GM12892 (cell line): ENCODE measurements at regions not wholly inside any gene's neighbourhood (a gene's known extent, or its start where the extent isn't known, plus 50 kb on each side); places are given as distances from the start of the nearest gene placed in this dataset.

Experiments
- DNase-seq: peaks from one replicate; pipeline ENCODE4 v3.0.0; 2011; ENCODE audit not compliant: insufficient read length
- FAIRE-seq: peaks from 2 replicates; lab custom pipeline; 2011; peaks lifted over from hg19 to GRCh38; lab: Jason Lieb, UNC
- POLR2A ChIP-seq: IDR thresholded peaks from 2 replicates; pipeline ENCODE4 v1.6.1; 2011; ENCODE audit warnings: low read depth, low read length, control low read depth
- POLR2AphosphoS5 ChIP-seq: IDR thresholded peaks from 2 replicates; pipeline ENCODE4 v1.6.1; 2011; ENCODE audit warnings: low read depth, low read length, control low read depth
- TAF1 ChIP-seq: IDR thresholded peaks from 2 replicates; pipeline ENCODE4 v1.6.1; 2011; ENCODE audit warnings: low read depth, mild to moderate bottlenecking, control low read depth, low read length, borderline replicate concordance

- TF ChIP-seq POLR2A (no peak), TAF1 (no peak), POLR2AphosphoS5 (no peak)
- DNase-seq (no peak), FAIRE-seq (no peak)
Measured at GRCh38 chr12:126791122-126791521, 1475.8 kb upstream of the TMEM132C start.

GRCh38 chr12:126792411-126792810 lies 1474.6 kb upstream of the TMEM132C start:
- TF ChIP-seq POLR2A, result no peak
- no peak for TF ChIP-seq TAF1
- TF ChIP-seq POLR2AphosphoS5, result no peak
- no peak for FAIRE-seq

DNA sequence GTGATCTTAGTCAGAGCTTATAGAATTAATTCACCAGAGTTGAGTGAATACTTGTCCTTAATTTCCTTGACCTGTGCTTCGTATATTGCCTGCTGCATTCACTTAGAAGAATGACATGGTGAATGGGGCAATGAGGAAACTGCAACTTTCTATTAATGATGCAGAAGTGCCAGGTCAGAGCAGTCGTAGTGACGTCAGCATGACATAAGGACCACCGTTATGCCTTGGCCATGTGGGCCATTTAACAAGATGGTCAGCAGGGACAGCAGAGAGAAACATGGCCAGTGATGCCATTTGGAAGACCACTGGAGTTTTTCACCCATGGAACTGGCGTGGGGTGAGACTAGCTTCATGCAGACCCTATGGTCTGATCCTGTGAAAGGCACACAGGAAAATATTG lies 1469.4 kb upstream of the TMEM132C start:
- no peak for TF ChIP-seq TAF1

More at GRCh38 chr12:126792411-126792810, 1474.6 kb upstream of the TMEM132C start:
- DNase-seq, result no peak

GRCh38 chr12:126798449-126798848 lies 1468.5 kb upstream of the TMEM132C start:
- TF ChIP-seq POLR2AphosphoS5 (no peak), TAF1 (no peak), POLR2A (no peak)
- FAIRE-seq (no peak), DNase-seq (no peak)

More for the DNA sequence above, 1469.4 kb upstream of the TMEM132C start:
- DNase-seq, result no peak
- no peak for FAIRE-seq

DNA sequence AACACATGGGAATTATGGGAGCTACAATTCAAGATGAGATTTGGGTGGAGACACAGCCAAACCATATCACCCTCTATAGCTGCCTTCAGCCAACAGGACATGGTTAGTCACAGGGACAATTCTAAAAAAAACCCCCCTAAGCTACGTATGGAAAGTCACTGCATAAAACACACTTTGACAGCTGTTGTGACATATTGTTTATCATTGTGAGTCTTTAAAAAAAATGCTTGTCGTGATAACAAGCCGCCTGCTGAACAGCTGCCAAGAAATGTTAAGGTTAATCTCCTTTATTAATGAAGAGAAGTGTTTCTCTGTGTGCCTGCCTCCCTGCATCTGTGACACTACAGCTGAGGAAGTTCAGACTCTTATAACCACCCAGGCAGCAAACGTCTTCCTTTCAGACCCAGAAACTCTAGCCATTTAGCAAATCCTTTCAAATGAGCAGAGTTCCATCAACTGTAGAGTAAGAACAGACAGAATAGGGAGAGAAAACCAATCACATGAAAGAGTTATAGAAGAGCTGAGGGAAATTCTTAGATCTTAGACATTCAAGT lies 1459.6 kb upstream of the TMEM132C start:
- no peak for FAIRE-seq
- TF ChIP-seq TAF1 (no peak), POLR2AphosphoS5 (no peak), POLR2A (no peak)
- DNase-seq, result no peak

DNA sequence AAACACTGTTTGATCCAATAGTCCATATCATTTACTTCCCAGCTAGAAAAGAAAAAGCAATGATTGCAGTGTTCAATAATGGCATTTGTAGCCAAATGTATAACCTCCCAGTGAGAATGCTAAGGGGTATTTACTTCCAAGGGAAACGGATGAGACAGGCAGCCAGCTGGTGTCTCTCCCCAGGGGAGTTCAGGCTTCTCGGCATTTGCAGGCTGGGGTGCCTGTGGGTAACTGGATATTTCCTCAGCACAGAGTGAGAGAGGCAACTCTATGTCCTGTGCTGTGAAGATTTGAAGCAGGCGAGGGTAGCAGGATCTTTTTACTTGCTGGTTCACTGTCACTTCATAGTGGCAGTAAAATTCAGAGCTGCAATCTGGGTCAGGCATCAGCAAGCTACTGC lies 1455.6 kb upstream of the TMEM132C start:
- FAIRE-seq (no peak), DNase-seq (no peak)
- TF ChIP-seq POLR2A, result no peak
- TF ChIP-seq TAF1, result no peak
- TF ChIP-seq POLR2AphosphoS5, result no peak

DNA sequence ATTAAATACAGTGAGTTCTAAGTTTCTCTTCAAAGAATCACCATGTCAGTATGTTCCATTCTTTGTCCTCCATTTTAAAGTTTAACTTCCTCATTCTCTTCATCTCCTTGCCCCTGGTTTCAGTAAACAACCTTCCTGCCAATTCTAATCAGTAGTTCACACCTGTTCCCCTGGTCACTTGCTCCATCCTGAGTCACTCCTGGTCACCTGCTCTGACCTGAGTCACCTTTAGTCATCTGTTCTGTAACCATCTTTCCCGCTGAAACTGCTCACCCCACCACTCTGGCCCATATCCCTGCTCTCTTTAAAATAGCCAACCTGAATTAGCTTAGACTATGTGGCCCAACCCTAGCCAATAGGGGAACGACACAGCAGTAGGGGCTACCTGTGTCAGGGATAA lies 1447.4 kb upstream of the TMEM132C start:
- DNase-seq, result no peak
- no peak for TF ChIP-seq POLR2A
- TF ChIP-seq POLR2AphosphoS5, result no peak
- no peak for TF ChIP-seq TAF1

DNA sequence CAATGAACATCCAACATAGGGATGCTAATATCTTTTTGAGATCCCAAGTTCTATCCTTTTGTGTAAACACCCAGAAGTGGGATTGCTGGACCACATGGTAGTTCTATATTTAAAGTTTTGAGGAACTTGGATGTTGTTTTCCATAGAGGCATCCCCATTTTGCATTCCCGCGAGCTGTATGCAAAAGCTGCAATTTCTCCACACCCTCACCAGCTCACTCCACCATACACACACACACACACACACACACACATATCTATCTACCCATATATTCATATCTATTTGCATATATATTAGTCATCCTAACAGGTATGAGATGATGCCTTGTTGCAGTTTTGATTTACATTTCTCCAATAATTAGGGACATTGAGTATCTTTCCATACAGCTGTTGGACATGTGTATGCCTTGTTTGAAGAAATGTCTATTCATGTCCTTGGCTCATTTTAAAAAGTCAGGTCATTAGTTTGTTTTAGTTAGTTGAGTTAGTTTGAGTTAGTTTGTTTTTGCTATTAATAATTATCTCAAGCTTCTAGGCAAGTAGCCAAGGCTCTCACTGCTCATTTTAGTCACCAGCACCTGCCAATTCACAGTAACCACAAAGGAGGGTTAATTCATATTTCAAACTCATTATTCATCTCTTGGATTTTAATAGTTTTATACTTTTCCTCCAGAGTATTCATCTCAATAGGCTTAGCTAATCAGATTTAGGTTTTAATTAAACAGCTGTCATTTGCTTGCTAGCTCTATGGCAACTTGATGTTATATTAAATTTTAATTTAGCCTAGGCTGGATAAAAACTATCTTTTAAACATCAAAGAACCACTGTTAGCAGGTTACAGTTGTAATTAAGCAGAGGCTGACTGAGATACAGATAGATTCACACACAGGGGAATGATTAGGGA lies 1435.9 kb upstream of the TMEM132C start:
- TF ChIP-seq POLR2A, result no peak
- TF ChIP-seq TAF1, result no peak
- TF ChIP-seq POLR2AphosphoS5, result no peak
- DNase-seq (no peak), FAIRE-seq (no peak)

More for the DNA sequence above, 1447.4 kb upstream of the TMEM132C start:
- no peak for FAIRE-seq

DNA sequence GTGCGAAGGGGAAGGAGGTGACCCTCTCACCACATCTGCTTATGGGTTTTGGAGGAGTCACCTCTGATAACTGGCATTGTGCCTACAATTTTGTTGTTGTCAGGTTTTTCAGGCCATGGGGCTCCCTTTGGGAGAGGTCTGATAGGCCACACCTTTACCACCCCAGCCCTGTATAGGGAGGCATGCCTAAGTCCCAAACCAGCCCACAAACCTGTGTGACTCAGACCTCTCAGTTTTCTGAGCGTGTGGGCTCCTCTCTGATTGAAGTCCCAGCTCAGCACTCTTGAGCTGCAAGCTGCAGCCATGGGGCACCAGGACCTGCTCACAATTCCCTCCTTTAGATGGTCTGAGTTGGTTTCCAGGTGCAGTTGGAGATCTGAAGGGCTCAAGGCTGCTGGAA lies 1429.3 kb upstream of the TMEM132C start:
- no peak for TF ChIP-seq TAF1
- TF ChIP-seq POLR2AphosphoS5, result no peak
- no peak for TF ChIP-seq POLR2A
- no peak for FAIRE-seq
- no peak for DNase-seq

- DNase-seq, result no peak
- FAIRE-seq, result no peak
- no peak for TF ChIP-seq POLR2A
- no peak for TF ChIP-seq TAF1
- TF ChIP-seq POLR2AphosphoS5, result no peak
Measured at GRCh38 chr12:126843915-126844669, 1422.9 kb upstream of the TMEM132C start.

DNA sequence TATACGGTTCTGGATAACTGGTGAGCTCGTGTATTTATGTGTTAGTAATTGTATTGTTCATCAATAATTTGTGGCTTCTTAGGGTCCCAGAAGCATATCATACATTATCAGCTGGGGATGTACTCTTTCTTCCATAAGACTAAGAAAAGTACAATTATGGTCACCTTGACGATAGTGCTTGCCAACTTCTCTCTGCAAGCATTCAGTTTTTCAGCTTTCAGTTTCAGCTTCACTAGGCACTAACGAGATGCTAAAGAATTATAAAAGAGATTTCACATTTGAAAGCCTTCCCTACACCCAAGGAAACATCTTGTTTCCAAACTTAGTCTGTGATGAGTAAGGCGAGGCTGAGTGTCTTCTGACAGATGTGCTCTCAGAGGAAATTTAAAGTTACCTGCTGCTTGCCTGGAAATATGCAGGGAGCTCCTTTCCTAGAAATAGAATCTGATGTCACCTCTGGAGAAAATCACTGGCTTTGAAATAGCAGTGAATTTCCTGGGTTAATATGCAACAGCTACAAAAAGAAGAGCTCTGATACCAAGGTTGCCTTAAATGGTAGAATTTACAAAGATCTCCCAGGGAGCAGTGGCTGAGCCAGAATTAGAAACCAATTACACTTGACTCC lies 1419.9 kb upstream of the TMEM132C start:
- FAIRE-seq, result no peak
- TF ChIP-seq TAF1, result no peak
- TF ChIP-seq POLR2AphosphoS5, result no peak
- TF ChIP-seq POLR2A, result no peak

More for the DNA sequence above, 1419.9 kb upstream of the TMEM132C start:
- no peak for DNase-seq
